HG03175 (cell line): ENCODE measurements at regions not wholly inside any gene's neighbourhood (a gene's known extent, or its start where the extent isn't known, plus 50 kb on each side); places are given as distances from the start of the nearest gene placed in this dataset.
A peak's percentile ranks its signal among the peaks of the same experiment; 100 is the strongest.
"Not testable (repeated sequence)": the region's sequence is repeated elsewhere in the genome, so short reads cannot be mapped to it uniquely, and the experiment has no call there.

Experiments
- ATAC-seq: cut with Tn5 transposase; IDR thresholded peaks from one replicate; pipeline ENCODE4 v1.9.1; 2021; ENCODE audit warnings: mild to moderate bottlenecking, moderate library complexity; ENCODE audit not compliant: unreplicated experiment

- no peak for ATAC-seq
These were observed 161.2 kb upstream of the CHD1 start for GRCh38 chr5:99089822-99090549.

- no peak for ATAC-seq
These were observed 159.5 kb upstream of the CHD1 start for GRCh38 chr5:99088309-99088708.

GRCh38 chr5:99083197-99083596, 154.4 kb upstream of the CHD1 start:
- ATAC-seq, result no peak

GRCh38 chr5:99081711-99082110, 152.9 kb upstream of the CHD1 start:
- no peak for ATAC-seq

- no peak for ATAC-seq
These were observed 148.2 kb upstream of the CHD1 start for GRCh38 chr5:99076723-99077640.

GRCh38 chr5:99072846-99073245, 144.0 kb upstream of the CHD1 start:
- ATAC-seq, result no peak

GRCh38 chr5:99070822-99071221, 142.0 kb upstream of the CHD1 start:
- ATAC-seq, result no peak

- ATAC-seq, result no peak
These were observed 141.6 kb upstream of the CHD1 start for GRCh38 chr5:99070362-99070761.

- peak; percentile 77 for ATAC-seq
These were observed 140.3 kb upstream of the CHD1 start for GRCh38 chr5:99068944-99069650.

- no peak for ATAC-seq
These were observed 134.9 kb upstream of the CHD1 start for GRCh38 chr5:99063737-99064136.

GRCh38 chr5:99061711-99062110, 132.9 kb upstream of the CHD1 start:
- no peak for ATAC-seq

- ATAC-seq, result no peak
These were observed 132.5 kb upstream of the CHD1 start for GRCh38 chr5:99061299-99061698.

GRCh38 chr5:99060306-99061261, 131.8 kb upstream of the CHD1 start:
- peak; percentile 52 for ATAC-seq

GRCh38 chr5:99059685-99060084, 130.9 kb upstream of the CHD1 start:
- ATAC-seq, result peak; percentile 77

- ATAC-seq, result no peak
These were observed 129.7 kb upstream of the CHD1 start for GRCh38 chr5:99058466-99058865.

- ATAC-seq, result no peak
These were observed 126.2 kb upstream of the CHD1 start for GRCh38 chr5:99054972-99055371.

GRCh38 chr5:99045871-99046270, 117.1 kb upstream of the CHD1 start:
- no peak for ATAC-seq

- not testable (repeated sequence) for ATAC-seq
These were observed 114.5 kb upstream of the CHD1 start for GRCh38 chr5:99043257-99043656.

GRCh38 chr5:99037668-99038067, 108.9 kb upstream of the CHD1 start:
- ATAC-seq, result no peak

- no peak for ATAC-seq
These were observed 107.1 kb upstream of the CHD1 start for GRCh38 chr5:99035942-99036341.
